ENCODE measurements at regions not wholly inside any gene's neighbourhood (a gene's known extent, or its start where the extent isn't known, plus 50 kb on each side); places are given as distances from the start of the nearest gene placed in this dataset.

DNA sequence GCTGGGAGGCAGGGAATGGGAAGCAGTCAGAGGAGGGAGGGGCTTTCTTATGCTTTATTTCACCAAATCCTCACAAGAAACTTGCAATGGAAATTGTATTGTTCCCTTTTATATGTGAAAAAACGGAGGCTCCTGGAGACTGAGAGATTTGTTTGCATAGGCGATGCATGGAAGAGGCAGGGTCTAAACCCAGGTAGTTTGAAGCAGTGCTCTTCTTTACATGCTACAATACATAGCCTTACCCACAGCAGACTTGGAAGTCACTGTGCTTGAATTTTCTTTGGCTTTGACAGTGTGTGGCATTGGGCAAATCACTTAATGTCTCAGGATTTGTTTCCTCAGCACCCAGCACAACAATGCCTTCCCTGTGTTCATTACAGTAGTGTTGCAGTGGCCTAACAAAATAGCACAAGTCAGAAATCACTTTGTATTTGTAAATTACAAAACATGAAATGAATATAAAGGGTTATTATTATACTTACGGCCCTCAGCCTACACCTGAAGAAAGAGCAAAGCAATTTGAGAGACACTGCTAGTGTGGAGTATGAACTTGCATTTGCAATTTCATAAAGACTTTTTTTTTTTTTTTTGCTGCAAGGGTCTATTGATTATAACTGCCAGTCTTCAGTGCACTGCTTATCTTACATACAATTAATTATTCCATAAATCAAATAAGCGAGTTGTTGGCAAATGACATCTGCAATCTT is 646.4 kb upstream of the KCNMB2 start (continued):
- TF ChIP-seq NFKB2 (CRISPR knock-in tag; IDR thresholded peaks at IDR 0.05; ENCODE audit: borderline replicate concordance) = no peak
- TF ChIP-seq, protein P1, sequence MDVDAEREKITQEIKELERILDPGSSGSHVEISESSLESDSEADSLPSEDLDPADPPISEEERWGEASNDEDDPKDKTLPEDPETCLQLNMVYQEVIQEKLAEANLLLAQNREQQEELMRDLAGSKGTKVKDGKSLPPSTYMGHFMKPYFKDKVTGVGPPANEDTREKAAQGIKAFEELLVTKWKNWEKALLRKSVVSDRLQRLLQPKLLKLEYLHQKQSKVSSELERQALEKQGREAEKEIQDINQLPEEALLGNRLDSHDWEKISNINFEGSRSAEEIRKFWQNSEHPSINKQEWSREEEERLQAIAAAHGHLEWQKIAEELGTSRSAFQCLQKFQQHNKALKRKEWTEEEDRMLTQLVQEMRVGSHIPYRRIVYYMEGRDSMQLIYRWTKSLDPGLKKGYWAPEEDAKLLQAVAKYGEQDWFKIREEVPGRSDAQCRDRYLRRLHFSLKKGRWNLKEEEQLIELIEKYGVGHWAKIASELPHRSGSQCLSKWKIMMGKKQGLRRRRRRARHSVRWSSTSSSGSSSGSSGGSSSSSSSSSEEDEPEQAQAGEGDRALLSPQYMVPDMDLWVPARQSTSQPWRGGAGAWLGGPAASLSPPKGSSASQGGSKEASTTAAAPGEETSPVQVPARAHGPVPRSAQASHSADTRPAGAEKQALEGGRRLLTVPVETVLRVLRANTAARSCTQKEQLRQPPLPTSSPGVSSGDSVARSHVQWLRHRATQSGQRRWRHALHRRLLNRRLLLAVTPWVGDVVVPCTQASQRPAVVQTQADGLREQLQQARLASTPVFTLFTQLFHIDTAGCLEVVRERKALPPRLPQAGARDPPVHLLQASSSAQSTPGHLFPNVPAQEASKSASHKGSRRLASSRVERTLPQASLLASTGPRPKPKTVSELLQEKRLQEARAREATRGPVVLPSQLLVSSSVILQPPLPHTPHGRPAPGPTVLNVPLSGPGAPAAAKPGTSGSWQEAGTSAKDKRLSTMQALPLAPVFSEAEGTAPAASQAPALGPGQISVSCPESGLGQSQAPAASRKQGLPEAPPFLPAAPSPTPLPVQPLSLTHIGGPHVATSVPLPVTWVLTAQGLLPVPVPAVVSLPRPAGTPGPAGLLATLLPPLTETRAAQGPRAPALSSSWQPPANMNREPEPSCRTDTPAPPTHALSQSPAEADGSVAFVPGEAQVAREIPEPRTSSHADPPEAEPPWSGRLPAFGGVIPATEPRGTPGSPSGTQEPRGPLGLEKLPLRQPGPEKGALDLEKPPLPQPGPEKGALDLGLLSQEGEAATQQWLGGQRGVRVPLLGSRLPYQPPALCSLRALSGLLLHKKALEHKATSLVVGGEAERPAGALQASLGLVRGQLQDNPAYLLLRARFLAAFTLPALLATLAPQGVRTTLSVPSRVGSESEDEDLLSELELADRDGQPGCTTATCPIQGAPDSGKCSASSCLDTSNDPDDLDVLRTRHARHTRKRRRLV (CRISPR knock-in tag; IDR thresholded peaks at IDR 0.05) = no peak
- TF ChIP-seq, protein P2, sequence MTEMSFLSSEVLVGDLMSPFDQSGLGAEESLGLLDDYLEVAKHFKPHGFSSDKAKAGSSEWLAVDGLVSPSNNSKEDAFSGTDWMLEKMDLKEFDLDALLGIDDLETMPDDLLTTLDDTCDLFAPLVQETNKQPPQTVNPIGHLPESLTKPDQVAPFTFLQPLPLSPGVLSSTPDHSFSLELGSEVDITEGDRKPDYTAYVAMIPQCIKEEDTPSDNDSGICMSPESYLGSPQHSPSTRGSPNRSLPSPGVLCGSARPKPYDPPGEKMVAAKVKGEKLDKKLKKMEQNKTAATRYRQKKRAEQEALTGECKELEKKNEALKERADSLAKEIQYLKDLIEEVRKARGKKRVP (CRISPR knock-in tag; IDR thresholded peaks at IDR 0.05) = no peak

DNA sequence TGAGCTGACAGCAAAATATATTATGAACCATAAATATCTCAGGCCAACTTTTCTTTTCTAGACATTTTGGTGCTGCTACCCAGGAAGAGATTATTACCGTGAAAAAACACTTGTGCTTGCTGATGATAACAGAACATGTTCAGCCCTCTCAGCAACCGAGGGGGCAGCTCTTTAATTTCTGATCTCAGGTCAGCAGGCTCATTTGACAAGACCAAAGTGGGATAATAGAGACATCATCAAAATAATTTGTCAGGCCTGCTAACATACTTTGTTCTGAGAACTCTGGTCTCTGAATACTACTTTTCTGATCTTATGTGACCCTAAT is 645.9 kb upstream of the KCNMB2 start:
- ATAC-seq = no peak
- BruUV-seq (replicated peaks) = no TSS peak
- Histone ChIP-seq H3K27me3 (ENCODE audit: control insufficient read depth in 1 of 2, insufficient read depth in 2 of 2, low read length in 2 of 2) (no peaks in the 10 kb centered on the region), H3K9me3 (ENCODE audit: low read length) (no peaks in the 10 kb centered on the region), H3K4me2 (ENCODE audit: low read depth, low read length) (no peak overlapping the region), H2AFZ (ENCODE audit: low read length) (no peak overlapping the region), H3K4me3 (replicated peaks in 1 of 3; ENCODE audit: insufficient read depth in 1 of 3, low read depth in 2 of 3, low read length in 3 of 3) (no peak overlapping the region), H3K36me3 (replicated peaks in 1 of 2; ENCODE audit: control insufficient read depth in 1 of 2, insufficient read depth in 2 of 2, low read length in 2 of 2) (no peaks in the 10 kb centered on the region), H3K79me2 (ENCODE audit: insufficient read depth, low read length) (no peaks in the 10 kb centered on the region), H3K27ac (ENCODE audit: extremely low read length, insufficient read depth, low read length) (no peak overlapping the region), H3K9ac (ENCODE audit: insufficient read depth, low read depth, low read length) (no peak overlapping the region), H3K4me1 (ENCODE audit: insufficient read depth, low read length) (no peaks in the 10 kb centered on the region), H4K20me1 (ENCODE audit: insufficient read depth, low read length) (no peaks in the 10 kb centered on the region)
- ChIA-PET CTCF (ENCODE audit: low intra/inter-chr PET ratio, low total read pairs) (no interaction called here), POLR2A (no interaction called here)
- no peak for DNase-seq (ENCODE audit: low spot score)
- in situ Hi-C loops (cut with HindIII; ENCODE audit: extremely low pct_ligation_motif_present, low pct_unique_long_range_greater_than_20kb) = no loop called here
- WGBS (ENCODE audit: low lambda C conversion rate) = 29% methylated on average over 2 of the region's 2 CpGs
- TF ChIP-seq ZNF720 (CRISPR knock-in tag; IDR thresholded peaks at IDR 0.05) (no peak), ZNF224 (CRISPR knock-in tag; IDR thresholded peaks at IDR 0.05) (no peak), KDM2A (CRISPR knock-in tag; IDR thresholded peaks at IDR 0.05; ENCODE audit: borderline replicate concordance, low read depth) (no peak), JUNB (CRISPR knock-in tag; IDR thresholded peaks at IDR 0.05; ENCODE audit: borderline replicate concordance) (no peak), ZNF644 (CRISPR knock-in tag; IDR thresholded peaks at IDR 0.05; ENCODE audit: low read depth) (no peak)
- TF ChIP-seq, protein P3, sequence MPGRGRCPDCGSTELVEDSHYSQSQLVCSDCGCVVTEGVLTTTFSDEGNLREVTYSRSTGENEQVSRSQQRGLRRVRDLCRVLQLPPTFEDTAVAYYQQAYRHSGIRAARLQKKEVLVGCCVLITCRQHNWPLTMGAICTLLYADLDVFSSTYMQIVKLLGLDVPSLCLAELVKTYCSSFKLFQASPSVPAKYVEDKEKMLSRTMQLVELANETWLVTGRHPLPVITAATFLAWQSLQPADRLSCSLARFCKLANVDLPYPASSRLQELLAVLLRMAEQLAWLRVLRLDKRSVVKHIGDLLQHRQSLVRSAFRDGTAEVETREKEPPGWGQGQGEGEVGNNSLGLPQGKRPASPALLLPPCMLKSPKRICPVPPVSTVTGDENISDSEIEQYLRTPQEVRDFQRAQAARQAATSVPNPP (CRISPR knock-in tag; IDR thresholded peaks at IDR 0.05) = no peak
- TF ChIP-seq, protein P4, sequence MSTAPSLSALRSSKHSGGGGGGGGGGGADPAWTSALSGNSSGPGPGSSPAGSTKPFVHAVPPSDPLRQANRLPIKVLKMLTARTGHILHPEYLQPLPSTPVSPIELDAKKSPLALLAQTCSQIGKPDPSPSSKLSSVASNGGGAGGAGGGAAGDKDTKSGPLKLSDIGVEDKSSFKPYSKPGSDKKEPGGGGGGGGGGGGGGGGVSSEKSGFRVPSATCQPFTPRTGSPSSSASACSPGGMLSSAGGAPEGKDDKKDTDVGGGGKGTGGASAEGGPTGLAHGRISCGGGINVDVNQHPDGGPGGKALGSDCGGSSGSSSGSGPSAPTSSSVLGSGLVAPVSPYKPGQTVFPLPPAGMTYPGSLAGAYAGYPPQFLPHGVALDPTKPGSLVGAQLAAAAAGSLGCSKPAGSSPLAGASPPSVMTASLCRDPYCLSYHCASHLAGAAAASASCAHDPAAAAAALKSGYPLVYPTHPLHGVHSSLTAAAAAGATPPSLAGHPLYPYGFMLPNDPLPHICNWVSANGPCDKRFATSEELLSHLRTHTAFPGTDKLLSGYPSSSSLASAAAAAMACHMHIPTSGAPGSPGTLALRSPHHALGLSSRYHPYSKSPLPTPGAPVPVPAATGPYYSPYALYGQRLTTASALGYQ (CRISPR knock-in tag; IDR thresholded peaks at IDR 0.05) = no peak
- TF ChIP-seq, protein P5, sequence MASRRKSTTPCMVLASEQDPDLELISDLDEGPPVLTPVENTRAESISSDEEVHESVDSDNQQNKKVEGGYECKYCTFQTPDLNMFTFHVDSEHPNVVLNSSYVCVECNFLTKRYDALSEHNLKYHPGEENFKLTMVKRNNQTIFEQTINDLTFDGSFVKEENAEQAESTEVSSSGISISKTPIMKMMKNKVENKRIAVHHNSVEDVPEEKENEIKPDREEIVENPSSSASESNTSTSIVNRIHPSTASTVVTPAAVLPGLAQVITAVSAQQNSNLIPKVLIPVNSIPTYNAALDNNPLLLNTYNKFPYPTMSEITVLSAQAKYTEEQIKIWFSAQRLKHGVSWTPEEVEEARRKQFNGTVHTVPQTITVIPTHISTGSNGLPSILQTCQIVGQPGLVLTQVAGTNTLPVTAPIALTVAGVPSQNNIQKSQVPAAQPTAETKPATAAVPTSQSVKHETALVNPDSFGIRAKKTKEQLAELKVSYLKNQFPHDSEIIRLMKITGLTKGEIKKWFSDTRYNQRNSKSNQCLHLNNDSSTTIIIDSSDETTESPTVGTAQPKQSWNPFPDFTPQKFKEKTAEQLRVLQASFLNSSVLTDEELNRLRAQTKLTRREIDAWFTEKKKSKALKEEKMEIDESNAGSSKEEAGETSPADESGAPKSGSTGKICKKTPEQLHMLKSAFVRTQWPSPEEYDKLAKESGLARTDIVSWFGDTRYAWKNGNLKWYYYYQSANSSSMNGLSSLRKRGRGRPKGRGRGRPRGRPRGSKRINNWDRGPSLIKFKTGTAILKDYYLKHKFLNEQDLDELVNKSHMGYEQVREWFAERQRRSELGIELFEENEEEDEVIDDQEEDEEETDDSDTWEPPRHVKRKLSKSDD (CRISPR knock-in tag; IDR thresholded peaks at IDR 0.05; ENCODE audit: low read depth) = no peak
- no peak for FAIRE-seq
- intact Hi-C loops (cut with micrococcal nuclease; ENCODE audit: unreplicated experiment) = no loop called here
